Left ventricle myocardium inferior (tissue), 1 donor: ENCODE measurements at regions not wholly inside any gene's neighbourhood (a gene's known extent, or its start where the extent isn't known, plus 50 kb on each side); places are given as distances from the start of the nearest gene placed in this dataset.

Experiments used
- DNase-seq: peaks from one replicate; pipeline ENCODE4 v3.0.0-alpha.2; 2020
- H3K27ac ChIP-seq: fragments of 200-600 bp; replicated peaks from 2 replicates; pipeline ENCODE4 v1.8.0; 2021
- H3K27me3 ChIP-seq: fragments of 200-600 bp; 2 replicates; pipeline ENCODE4 v1.8.0; 2021; ENCODE audit warnings: low read depth
- H3K36me3 ChIP-seq: fragments of 200-600 bp; 2 replicates; pipeline ENCODE4 v1.8.0; 2021
- H3K4me1 ChIP-seq: fragments of 200-600 bp; 2 replicates; pipeline ENCODE4 v1.8.0; 2021
- H3K4me3 ChIP-seq: fragments of 200-600 bp; 2 replicates; pipeline ENCODE4 v1.8.0; 2021; ENCODE audit warnings: mild to moderate bottlenecking, moderate library complexity
- H3K9me3 ChIP-seq: fragments of 200-600 bp; replicated peaks from 2 replicates; pipeline ENCODE4 v1.8.0; 2021
- CTCF ChIP-seq: fragments of 200-600 bp; IDR thresholded peaks from 2 replicates; pipeline ENCODE4 v1.8.0; 2021; ENCODE audit warnings: antibody characterized with exemption, mild to moderate bottlenecking, borderline replicate concordance
- intact Hi-C: fragments of 100-400 bp; cut with micrococcal nuclease; formaldehyde crosslinking; loops from one replicate; pipeline ENCODE4 v1.11.0; 2022
- donor health status: DM: no; HTN: yes; CAD: no; lungs with severe emphysema.

DNA sequence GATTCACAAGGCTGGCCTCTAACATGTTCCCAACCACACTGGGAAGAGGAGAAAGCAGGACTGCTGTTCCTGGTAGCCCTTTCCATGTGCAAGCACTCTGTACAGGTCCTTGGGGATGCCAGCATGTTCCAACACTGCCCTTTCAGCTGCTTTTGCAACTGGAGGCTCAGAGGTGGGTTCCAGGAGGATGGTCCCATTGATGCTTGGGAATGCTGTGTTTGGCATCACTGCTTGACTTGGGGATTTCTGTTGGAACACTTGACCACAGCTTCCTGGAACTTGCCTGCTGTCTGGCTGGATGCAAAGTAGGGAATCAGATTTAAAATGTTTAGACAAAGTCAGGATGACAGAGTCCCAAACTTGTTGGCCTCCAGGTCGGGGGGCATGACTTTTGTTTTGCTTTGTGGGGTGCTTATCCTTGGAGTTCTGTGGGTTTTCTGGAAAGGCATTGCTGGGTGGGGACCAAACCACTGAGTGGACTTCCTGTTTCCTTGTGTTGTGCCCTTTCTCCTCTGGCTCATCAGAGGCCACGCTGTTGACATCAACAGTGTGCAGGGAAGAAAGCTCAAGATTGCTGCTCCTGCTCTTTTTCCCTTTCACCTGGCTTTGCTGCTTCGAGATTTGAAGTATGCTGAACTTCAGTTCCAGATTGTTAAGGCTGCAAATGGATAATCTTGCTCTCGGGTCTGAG lies 148.5 kb upstream of the RPS23 start:
- no peak for TF ChIP-seq CTCF
- H3K27ac ChIP-seq: peak overlapping the region; percentile 27
- intact Hi-C loops: no loop called here
- DNase-seq: no peak
- H3K9me3 ChIP-seq: no peaks in the 10 kb centered on the region
- H3K27me3 ChIP-seq: no peaks in the 10 kb centered on the region
- no peak overlapping the region for H3K4me3 ChIP-seq
- peaks cover 4% of the 10 kb centered on the region for H3K4me1 ChIP-seq
- H3K36me3 ChIP-seq: no peaks in the 10 kb centered on the region

DNA sequence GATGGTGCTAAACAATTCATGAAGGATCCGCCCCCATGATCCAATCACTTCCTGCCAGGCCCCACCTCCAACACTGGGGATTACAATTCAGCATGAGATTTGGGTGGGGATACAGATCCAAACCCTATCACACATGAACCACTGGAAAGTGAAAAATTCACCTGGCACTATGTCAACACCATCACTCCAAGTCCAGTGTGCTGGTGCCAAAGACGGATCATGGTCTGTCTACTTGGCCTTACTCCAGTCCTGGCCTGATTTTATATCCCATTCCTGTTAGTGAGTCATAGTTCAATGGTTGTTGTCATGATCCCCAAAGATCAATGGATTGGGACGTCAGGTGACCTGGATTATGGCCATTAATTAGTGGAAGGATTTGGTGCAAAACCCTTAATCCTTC lies 147.4 kb upstream of the RPS23 start:
- H3K36me3 ChIP-seq: no peaks in the 10 kb centered on the region
- H3K27me3 ChIP-seq: no peaks in the 10 kb centered on the region
- no peak overlapping the region for H3K27ac ChIP-seq
- no peaks in the 10 kb centered on the region for H3K9me3 ChIP-seq
- intact Hi-C loops: no loop called here
- no peak overlapping the region for H3K4me3 ChIP-seq
- DNase-seq: no peak
- no peak for TF ChIP-seq CTCF
- peaks cover 4% of the 10 kb centered on the region for H3K4me1 ChIP-seq

GRCh38 chr5:82424211-82424610 lies 146.1 kb upstream of the RPS23 start:
- intact Hi-C loops: no loop called here
- DNase-seq: no peak
- no peaks in the 10 kb centered on the region for H3K36me3 ChIP-seq
- no peak for TF ChIP-seq CTCF
- no peak overlapping the region for H3K4me3 ChIP-seq
- no peaks in the 10 kb centered on the region for H3K9me3 ChIP-seq
- no peaks in the 10 kb centered on the region for H3K27me3 ChIP-seq
- H3K4me1 ChIP-seq: peaks cover 4% of the 10 kb centered on the region
- H3K27ac ChIP-seq: no peak overlapping the region

GRCh38 chr5:82422751-82423181 lies 144.6 kb upstream of the RPS23 start:
- Histone ChIP-seq H3K36me3 (no peaks in the 10 kb centered on the region), H3K27me3 (no peaks in the 10 kb centered on the region), H3K27ac (peak overlapping the region; percentile 58), H3K9me3 (no peaks in the 10 kb centered on the region), H3K4me3 (no peak overlapping the region), H3K4me1 (peaks cover 4% of the 10 kb centered on the region)
- intact Hi-C loops: no loop called here
- TF ChIP-seq CTCF: no peak
- DNase-seq: no peak

- no peak overlapping the region for H3K4me3 ChIP-seq
- peak overlapping the region; percentile 58 for H3K27ac ChIP-seq
- TF ChIP-seq CTCF: no peak
- peaks cover 4% of the 10 kb centered on the region for H3K4me1 ChIP-seq
- no peaks in the 10 kb centered on the region for H3K9me3 ChIP-seq
- H3K36me3 ChIP-seq: no peaks in the 10 kb centered on the region
- intact Hi-C loops: no loop called here
- no peak for DNase-seq
- no peaks in the 10 kb centered on the region for H3K27me3 ChIP-seq
Measured at GRCh38 chr5:82422001-82422740, 144.0 kb upstream of the RPS23 start.
